ENCODE measurements at regions not wholly inside any gene's neighbourhood (a gene's known extent, or its start where the extent isn't known, plus 50 kb on each side); places are given as distances from the start of the nearest gene placed in this dataset.

DNA sequence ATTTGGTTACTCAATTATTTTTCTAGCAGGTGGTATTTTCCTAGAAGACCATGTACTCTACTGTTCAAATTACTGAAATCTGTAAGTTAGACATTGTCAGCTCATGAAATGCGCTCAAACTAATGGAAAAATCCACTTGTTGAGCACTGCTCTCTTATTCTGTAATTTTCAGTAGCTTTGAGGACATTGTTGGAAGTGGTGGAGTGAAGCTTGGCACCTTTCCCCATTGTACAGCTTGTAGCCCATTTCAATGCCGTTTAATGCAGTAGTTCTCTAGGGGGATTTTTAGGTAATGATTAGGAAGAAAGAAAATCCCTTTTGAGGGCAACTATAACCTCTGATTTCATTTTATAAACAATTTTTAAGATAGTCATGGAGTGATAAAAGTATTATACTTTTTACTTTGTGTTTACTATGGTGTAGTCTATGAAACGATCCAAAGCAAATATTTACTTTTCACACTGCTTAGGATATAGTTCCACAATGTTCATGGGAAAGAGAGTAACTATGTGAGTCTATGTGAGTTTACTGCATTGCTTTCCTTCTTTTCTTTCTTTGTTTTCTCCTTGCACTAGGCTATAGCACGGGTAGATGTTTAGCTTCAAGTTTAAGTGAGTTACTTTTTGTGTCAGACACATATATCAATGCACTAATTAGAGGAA, 165.8 kb upstream of the ANKH start:
- H4K20me1 ChIP-seq (ENCODE audit: insufficient read depth, low read length) = no peaks in the 10 kb centered on the region
- dilution Hi-C loops (cut with HindIII; ENCODE audit: low sequenced_read_pairs, unreplicated experiment) (no loop called here), intact Hi-C loops (cut with micrococcal nuclease) (no loop called here), in situ Hi-C loops (cut with MboI; ENCODE audit: low sequenced_read_pairs) (no loop called here)
- no peak overlapping the region for H3K4me2 ChIP-seq (ENCODE audit: low read depth, low read length)
- H3K27ac ChIP-seq (ENCODE audit: insufficient read depth, low read length) = no peak overlapping the region
- no peak overlapping the region for H2BK20ac ChIP-seq (ENCODE audit: low read depth, low read length)
- H3K14ac ChIP-seq (replicated peaks; ENCODE audit: low read depth, low read length) = no peak overlapping the region
- peaks cover 5% of the 10 kb centered on the region for H3K27me3 ChIP-seq (ENCODE audit: control insufficient read depth, insufficient read depth, low read length)
- 40% methylated on average over 1 of the region's 4 CpGs; no CpG with 5 or more reads in 1 of the 2 experiments for WGBS, 2 experiments (ENCODE audit: extremely low coverage in 2 of 2, insufficient read length in 1 of 2)
- CTCF ChIA-PET = no interaction called here
- no peak overlapping the region for H2AK5ac ChIP-seq (ENCODE audit: low read depth, low read length)
- no peak overlapping the region for H3K9ac ChIP-seq (ENCODE audit: low read depth, low read length)
- no peak overlapping the region for H2BK5ac ChIP-seq (ENCODE audit: low read depth, low read length, poor library complexity, severe bottlenecking)
- H2BK15ac ChIP-seq (ENCODE audit: low read depth, low read length) = no peak overlapping the region
- H3K56ac ChIP-seq (ENCODE audit: extremely low read depth, insufficient read depth, low read length) = no peak overlapping the region
- no peaks in the 10 kb centered on the region for H3K79me1 ChIP-seq (ENCODE audit: low read depth in 1 of 2, low read length in 2 of 2)
- H4K91ac ChIP-seq (ENCODE audit: insufficient read depth, low read depth, low read length) = no peak overlapping the region
- no peak overlapping the region for H3K18ac ChIP-seq (ENCODE audit: low read depth, low read length)
- H4K8ac ChIP-seq (ENCODE audit: low read depth in 2 of 2, low read length in 2 of 2) = no peak overlapping the region
- H3K36me3 ChIP-seq (ENCODE audit: control insufficient read depth, insufficient read depth, low read length) = no peaks in the 10 kb centered on the region
- DNase-seq (no peak), ATAC-seq (ENCODE audit: low read depth) (no peak)
- no peak overlapping the region for H2AK9ac ChIP-seq (replicated peaks; ENCODE audit: low read depth, low read length, poor library complexity)
- H3K9me1 ChIP-seq (ENCODE audit: insufficient read depth, low read length) = no peaks in the 10 kb centered on the region
- no peak overlapping the region for H3K23ac ChIP-seq (ENCODE audit: low read depth, low read length)
- H2AFZ ChIP-seq (replicated peaks; ENCODE audit: low read length, poor library complexity) = no peak overlapping the region
- TF ChIP-seq RFX5 (IDR thresholded peaks at IDR 0.05; ENCODE audit: low read depth, low read length) = no peak
- no peak for TF ChIP-seq NFE2L2 (IDR thresholded peaks at IDR 0.05; ENCODE audit: low read depth, low read length)
- TF ChIP-seq MAZ (IDR thresholded peaks at IDR 0.05; ENCODE audit: borderline replicate concordance, low read depth, low read length) = no peak
- no peak for TF ChIP-seq MAFK (IDR thresholded peaks at IDR 0.05; ENCODE audit: low read depth, low read length)
- TF ChIP-seq FOS (IDR thresholded peaks at IDR 0.05; ENCODE audit: low read depth, low read length) = no peak
- no peak for TF ChIP-seq CEBPB (IDR thresholded peaks at IDR 0.05; ENCODE audit: low read depth, low read length)
- TF ChIP-seq RCOR1 (IDR thresholded peaks at IDR 0.05; ENCODE audit: insufficient replicate concordance, low read length) = no peak
- no peak for TF ChIP-seq CTCF (conservative IDR thresholded peaks at IDR 0.05; ENCODE audit: low read depth, low read length)
- TF ChIP-seq, protein P1, sequence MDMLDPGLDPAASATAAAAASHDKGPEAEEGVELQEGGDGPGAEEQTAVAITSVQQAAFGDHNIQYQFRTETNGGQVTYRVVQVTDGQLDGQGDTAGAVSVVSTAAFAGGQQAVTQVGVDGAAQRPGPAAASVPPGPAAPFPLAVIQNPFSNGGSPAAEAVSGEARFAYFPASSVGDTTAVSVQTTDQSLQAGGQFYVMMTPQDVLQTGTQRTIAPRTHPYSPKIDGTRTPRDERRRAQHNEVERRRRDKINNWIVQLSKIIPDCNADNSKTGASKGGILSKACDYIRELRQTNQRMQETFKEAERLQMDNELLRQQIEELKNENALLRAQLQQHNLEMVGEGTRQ (IDR thresholded peaks at IDR 0.05; ENCODE audit: low read depth, low read length) = no peak
- TF ChIP-seq MXI1 (IDR thresholded peaks at IDR 0.05; ENCODE audit: borderline replicate concordance, low read depth, low read length) = no peak
- no peak for TF ChIP-seq POLR2A (IDR thresholded peaks at IDR 0.05; ENCODE audit: low read depth, low read length)
- TF ChIP-seq RAD21 (IDR thresholded peaks at IDR 0.05; ENCODE audit: low read length) = no peak
- TF ChIP-seq CHD1 (IDR thresholded peaks at IDR 0.05; ENCODE audit: low read depth, low read length) = no peak
- no peak overlapping the region for H3K4ac ChIP-seq (ENCODE audit: low read depth, low read length)
- no peak overlapping the region for H2BK120ac ChIP-seq (ENCODE audit: low read depth, low read length)
- BruUV-seq (replicated peaks) = no TSS peak
- H4K5ac ChIP-seq (ENCODE audit: low read depth, low read length) = no peak overlapping the region
- POLR2A ChIA-PET (ENCODE audit: unreplicated experiment) = no interaction called here
- no peak overlapping the region for H3K4me3 ChIP-seq (ENCODE audit: insufficient read depth, low read depth, low read length)
- H3K4me1 ChIP-seq (ENCODE audit: control insufficient read depth, insufficient read depth, low read length) = no peaks in the 10 kb centered on the region
- peaks cover 3% of the 10 kb centered on the region for H3K9me3 ChIP-seq (ENCODE audit: control insufficient read depth, insufficient read depth, low read length)

All from IMR-90 (cell line).